Activated naive CD8-positive, alpha-beta T cell (primary cell): ENCODE measurements at regions not wholly inside any gene's neighbourhood (a gene's known extent, or its start where the extent isn't known, plus 50 kb on each side); places are given as distances from the start of the nearest gene placed in this dataset.
A peak's percentile ranks its signal among the peaks of the same experiment; 100 is the strongest.
"Not testable (repeated sequence)": the region's sequence is repeated elsewhere in the genome, so short reads cannot be mapped to it uniquely, and the experiment has no call there.

Experiments
- H3K27ac Mint-ChIP-seq: one replicate; pipeline ENCODE4 v1.8.0; 2021; ENCODE audit warnings: mixed read lengths
- H3K27me3 Mint-ChIP-seq: one replicate; pipeline ENCODE4 v1.8.0; 2021; ENCODE audit warnings: mixed read lengths
- H3K36me3 Mint-ChIP-seq: one replicate; pipeline ENCODE4 v1.8.0; 2021; ENCODE audit warnings: mixed read lengths
- H3K4me1 Mint-ChIP-seq: one replicate; pipeline ENCODE4 v1.8.0; 2021; ENCODE audit warnings: low read depth, mixed read lengths
- H3K4me3 Mint-ChIP-seq: one replicate; pipeline ENCODE4 v1.8.0; 2021; ENCODE audit warnings: mild to moderate bottlenecking, mixed read lengths
- H3K9me3 Mint-ChIP-seq: one replicate; pipeline ENCODE4 v1.8.0; 2021; ENCODE audit warnings: low read depth, mixed read lengths

DNA sequence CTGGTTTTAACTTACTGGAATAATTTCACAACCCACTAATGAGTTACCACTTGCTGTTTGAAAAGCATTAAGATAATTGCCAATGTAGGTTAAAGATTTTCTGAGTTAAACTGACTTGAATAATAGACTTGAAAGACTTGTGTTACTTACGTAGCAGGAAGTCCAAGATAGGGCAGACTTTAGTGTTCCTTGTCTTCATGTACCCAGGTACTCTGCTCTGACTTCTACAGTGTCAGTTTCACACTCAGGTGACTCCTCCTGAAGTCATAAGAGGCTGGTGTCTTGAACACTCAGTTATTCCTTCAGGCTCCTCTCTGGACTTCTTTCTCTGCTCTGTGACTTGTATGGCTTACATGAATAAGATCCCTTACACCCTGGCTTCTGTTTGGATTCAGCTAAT is 76.3 kb upstream of the SGK1 start:
- no peaks in the 10 kb centered on the region for H3K27me3 Mint-ChIP-seq
- H3K9me3 Mint-ChIP-seq = no peaks in the 10 kb centered on the region
- no peaks in the 10 kb centered on the region for H3K36me3 Mint-ChIP-seq
- no peak overlapping the region for H3K27ac Mint-ChIP-seq
- peaks cover 13% of the 10 kb centered on the region for H3K4me1 Mint-ChIP-seq
- H3K4me3 Mint-ChIP-seq = no peak overlapping the region

DNA sequence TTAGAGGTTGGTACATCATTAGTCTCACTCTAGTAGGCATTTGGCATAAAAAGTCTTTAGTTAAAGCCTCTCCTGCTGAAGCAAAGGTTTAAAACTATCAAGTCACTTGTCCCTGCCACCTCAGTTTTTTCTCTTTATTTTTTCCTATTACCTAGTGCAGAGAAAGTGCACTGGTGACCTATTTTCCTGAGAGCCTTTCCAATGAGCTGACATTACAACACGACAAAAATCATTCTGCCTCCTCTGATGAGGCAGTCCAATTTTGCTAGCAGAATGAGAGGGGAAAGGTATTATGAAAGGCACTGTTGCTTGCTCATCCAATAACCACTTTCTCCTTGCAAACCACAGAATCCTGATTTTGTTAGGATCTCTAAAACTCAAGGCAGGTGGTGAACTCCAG is 73.3 kb upstream of the SGK1 start:
- no peaks in the 10 kb centered on the region for H3K27me3 Mint-ChIP-seq
- H3K9me3 Mint-ChIP-seq = no peaks in the 10 kb centered on the region
- peaks cover 8% of the 10 kb centered on the region for H3K4me1 Mint-ChIP-seq
- no peak overlapping the region for H3K27ac Mint-ChIP-seq
- H3K4me3 Mint-ChIP-seq = no peak overlapping the region
- H3K36me3 Mint-ChIP-seq = no peaks in the 10 kb centered on the region

DNA sequence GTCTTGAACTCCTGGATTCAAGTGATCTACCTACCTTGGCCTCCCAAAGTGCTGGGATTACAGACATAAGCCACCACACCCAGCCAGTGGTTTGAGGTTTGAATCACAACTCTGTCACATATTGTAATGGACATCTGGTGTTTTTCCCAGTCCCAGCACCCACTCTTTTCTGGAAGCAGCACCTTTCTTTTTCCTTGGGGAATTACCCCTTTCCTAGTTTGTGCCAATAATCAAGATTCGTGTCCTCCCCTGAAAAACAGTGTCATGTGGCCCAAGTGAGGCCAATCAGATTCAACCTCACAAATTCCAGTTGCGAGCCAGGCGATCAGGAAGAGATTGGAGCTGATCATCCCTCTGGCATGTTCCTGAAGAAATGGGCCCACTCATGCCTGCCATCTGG is 71.7 kb upstream of the SGK1 start:
- H3K4me3 Mint-ChIP-seq = no peak overlapping the region
- peaks cover 8% of the 10 kb centered on the region for H3K4me1 Mint-ChIP-seq
- H3K36me3 Mint-ChIP-seq = no peaks in the 10 kb centered on the region
- H3K9me3 Mint-ChIP-seq = no peaks in the 10 kb centered on the region
- H3K27ac Mint-ChIP-seq = no peak overlapping the region
- H3K27me3 Mint-ChIP-seq = no peaks in the 10 kb centered on the region

DNA sequence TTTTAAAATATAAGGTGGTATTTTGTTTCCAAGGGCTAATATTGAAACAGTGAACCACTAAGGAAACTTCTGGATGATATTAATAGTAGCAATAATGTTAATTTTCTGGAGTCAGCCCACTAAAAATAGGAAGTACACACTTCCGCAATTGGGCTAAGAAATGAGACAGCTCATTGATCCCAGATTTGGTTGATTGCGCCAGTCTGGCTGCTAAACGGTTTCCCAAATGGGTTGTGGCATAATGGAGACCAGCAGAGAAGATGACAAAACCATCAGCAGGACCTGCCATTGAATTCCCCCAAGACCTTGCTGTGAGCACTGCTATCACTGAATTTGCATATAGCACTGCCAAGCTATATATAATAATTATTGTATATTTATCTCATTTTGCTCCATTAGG is 71.2 kb upstream of the SGK1 start:
- H3K27me3 Mint-ChIP-seq = no peaks in the 10 kb centered on the region
- peaks cover 3% of the 10 kb centered on the region for H3K4me1 Mint-ChIP-seq
- no peaks in the 10 kb centered on the region for H3K36me3 Mint-ChIP-seq
- H3K27ac Mint-ChIP-seq = no peak overlapping the region
- no peaks in the 10 kb centered on the region for H3K9me3 Mint-ChIP-seq
- H3K4me3 Mint-ChIP-seq = no peak overlapping the region

DNA sequence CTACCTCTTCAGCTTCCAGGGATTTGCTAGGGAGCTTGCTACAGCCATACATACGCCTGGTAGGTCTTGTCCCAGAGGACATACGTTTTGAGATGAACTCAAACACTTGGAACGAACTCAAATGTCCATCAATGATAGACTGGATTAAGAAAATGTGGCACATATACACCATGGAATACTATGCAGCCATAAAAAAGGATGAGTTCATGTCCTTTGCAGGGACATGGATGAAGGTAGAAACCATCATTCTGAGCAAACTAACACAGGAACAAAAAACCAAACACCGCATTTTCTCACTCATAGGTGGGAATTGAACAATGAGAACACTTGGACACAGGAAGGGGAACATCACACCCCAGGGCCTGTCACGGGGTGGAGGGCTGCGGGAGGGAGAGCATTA is 68.6 kb upstream of the SGK1 start:
- H3K27me3 Mint-ChIP-seq, H3K36me3 Mint-ChIP-seq, H3K4me1 Mint-ChIP-seq, H3K9me3 Mint-ChIP-seq, H3K4me3 Mint-ChIP-seq, H3K27ac Mint-ChIP-seq: not testable (repeated sequence)

DNA sequence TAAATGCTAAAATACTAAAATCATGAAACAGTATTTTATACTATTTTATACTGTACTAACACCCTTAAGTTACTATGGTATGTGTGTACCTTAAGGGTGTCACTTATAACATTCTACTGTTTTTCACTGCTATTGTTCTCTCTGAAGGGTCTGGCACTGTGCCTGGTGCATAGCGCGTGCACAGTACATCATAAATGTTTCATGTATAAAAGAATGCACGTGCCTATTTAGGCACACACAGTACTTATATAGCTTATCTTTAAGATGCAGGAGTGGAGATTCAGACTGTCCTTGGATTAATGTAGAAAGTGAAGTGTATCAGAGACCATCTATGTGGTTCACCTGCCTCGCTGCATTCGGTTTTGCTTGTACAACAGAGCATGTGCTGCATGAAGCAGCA is 64.0 kb upstream of the SGK1 start:
- peaks cover under 1% of the 10 kb centered on the region for H3K36me3 Mint-ChIP-seq
- no peaks in the 10 kb centered on the region for H3K27me3 Mint-ChIP-seq
- H3K4me3 Mint-ChIP-seq = no peak overlapping the region
- no peak overlapping the region for H3K27ac Mint-ChIP-seq
- H3K9me3 Mint-ChIP-seq = no peaks in the 10 kb centered on the region
- H3K4me1 Mint-ChIP-seq = peaks cover 30% of the 10 kb centered on the region

DNA sequence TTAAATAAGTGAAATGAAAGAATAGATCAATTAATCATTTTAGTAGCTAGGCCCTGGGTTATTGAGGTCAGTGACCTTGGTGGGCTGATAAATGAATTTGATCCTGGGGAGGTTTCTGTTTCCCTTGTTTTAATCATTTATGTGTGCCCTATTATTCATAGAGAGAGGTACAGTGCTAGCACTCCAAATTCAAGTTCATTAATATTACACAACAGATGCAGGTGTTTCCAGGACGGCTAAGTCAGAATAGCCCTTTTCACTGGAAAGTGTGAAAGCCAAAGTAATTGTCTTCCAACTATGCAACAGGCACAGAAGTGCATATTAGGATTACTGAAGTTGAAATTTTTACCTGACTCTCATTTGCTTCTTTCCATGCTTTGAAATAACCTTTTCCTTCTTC is 61.7 kb upstream of the SGK1 start:
- no peaks in the 10 kb centered on the region for H3K27me3 Mint-ChIP-seq
- no peaks in the 10 kb centered on the region for H3K9me3 Mint-ChIP-seq
- peak overlapping the region; percentile 76 for H3K27ac Mint-ChIP-seq
- peaks cover 4% of the 10 kb centered on the region for H3K36me3 Mint-ChIP-seq
- peaks cover 36% of the 10 kb centered on the region for H3K4me1 Mint-ChIP-seq
- H3K4me3 Mint-ChIP-seq = peak overlapping the region; percentile 55

DNA sequence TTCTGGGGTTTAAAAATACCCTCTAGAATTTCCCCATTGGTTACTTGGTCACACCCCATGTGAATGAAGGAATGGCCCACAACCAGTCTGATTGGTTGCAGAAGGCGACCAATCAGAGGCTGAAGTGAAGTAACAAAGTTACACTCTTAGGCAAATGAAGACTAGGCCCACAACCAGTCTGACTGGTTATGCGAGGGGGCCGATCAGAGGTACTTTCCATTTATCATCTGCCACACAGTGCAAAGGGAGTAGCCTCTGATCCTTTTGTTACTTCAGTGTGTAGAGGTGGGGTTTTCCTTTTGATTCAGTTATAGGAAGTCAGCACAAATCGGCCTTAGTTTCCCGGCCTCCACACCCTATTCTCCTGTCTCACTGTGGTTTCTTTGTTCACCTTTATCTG is 61.2 kb upstream of the SGK1 start:
- peaks cover 4% of the 10 kb centered on the region for H3K36me3 Mint-ChIP-seq
- H3K9me3 Mint-ChIP-seq = no peaks in the 10 kb centered on the region
- no peaks in the 10 kb centered on the region for H3K27me3 Mint-ChIP-seq
- peak overlapping the region; percentile 67 for H3K27ac Mint-ChIP-seq
- peak overlapping the region; percentile 55 for H3K4me3 Mint-ChIP-seq
- H3K4me1 Mint-ChIP-seq = peaks cover 40% of the 10 kb centered on the region

DNA sequence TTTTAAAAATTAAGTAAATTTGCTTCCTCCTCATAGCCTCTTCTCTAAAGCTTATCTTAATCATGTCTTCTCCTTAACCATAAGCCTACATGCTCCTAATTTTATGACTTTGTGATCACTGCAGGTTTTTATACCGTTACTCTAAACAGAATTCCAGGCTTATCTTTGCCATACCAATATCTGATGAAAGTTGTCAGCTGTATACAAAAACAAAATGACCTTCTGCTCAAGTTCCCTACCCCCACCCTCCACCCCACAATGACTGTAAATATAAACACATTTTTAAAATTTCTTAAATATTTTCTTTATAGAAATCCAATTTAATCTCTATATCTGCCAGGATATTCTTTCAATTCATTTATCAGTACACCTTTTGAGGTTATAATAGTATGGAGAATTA is 60.5 kb upstream of the SGK1 start:
- Mint-ChIP-seq H3K27ac (no peak overlapping the region), H3K4me1 (peaks cover 45% of the 10 kb centered on the region), H3K36me3 (peaks cover 4% of the 10 kb centered on the region), H3K4me3 (no peak overlapping the region), H3K9me3 (no peaks in the 10 kb centered on the region), H3K27me3 (no peaks in the 10 kb centered on the region)

DNA sequence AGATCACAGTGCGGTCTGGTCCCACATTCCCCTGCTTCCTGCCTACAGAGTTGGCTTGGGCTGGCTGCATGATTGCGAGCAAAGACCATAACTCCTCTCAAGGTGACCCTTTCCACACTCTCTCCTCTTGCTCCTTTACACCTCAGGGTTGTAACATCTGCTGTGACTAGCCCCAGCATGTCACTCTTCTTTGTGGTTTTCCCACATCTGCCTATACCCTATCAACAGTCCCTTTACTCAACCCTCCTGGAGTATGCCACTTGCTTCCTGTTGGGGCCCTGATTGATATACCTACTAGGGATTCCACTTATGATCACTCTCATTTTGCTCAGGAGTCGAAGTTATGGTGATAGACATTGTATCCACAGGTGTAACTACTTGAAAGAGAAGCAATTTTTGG is 58.9 kb upstream of the SGK1 start:
- peaks cover 61% of the 10 kb centered on the region for H3K4me1 Mint-ChIP-seq
- H3K27me3 Mint-ChIP-seq = no peaks in the 10 kb centered on the region
- no peak overlapping the region for H3K27ac Mint-ChIP-seq
- H3K36me3 Mint-ChIP-seq = peaks cover 4% of the 10 kb centered on the region
- no peak overlapping the region for H3K4me3 Mint-ChIP-seq
- H3K9me3 Mint-ChIP-seq = no peaks in the 10 kb centered on the region

DNA sequence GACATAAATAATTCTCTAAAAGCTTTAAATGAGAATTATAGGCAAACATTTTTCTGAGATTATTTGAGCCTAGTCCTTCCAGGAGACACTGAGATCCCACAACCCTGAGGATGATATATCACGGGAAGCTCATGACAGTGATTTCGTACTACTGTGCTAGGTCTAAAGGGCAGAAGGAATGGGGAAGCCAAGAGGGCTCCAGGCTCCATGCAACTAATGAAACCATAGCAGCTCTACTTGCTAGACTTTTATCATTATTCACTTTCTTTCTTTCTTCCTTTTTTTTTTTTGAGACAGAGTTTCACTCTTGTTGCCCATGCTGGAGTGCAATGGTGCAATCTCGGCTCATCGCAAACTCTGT is 57.3 kb upstream of the SGK1 start:
- H3K4me1 Mint-ChIP-seq = peaks cover 56% of the 10 kb centered on the region
- no peaks in the 10 kb centered on the region for H3K9me3 Mint-ChIP-seq
- H3K4me3 Mint-ChIP-seq = no peak overlapping the region
- H3K27me3 Mint-ChIP-seq = no peaks in the 10 kb centered on the region
- no peak overlapping the region for H3K27ac Mint-ChIP-seq
- peaks cover 4% of the 10 kb centered on the region for H3K36me3 Mint-ChIP-seq

DNA sequence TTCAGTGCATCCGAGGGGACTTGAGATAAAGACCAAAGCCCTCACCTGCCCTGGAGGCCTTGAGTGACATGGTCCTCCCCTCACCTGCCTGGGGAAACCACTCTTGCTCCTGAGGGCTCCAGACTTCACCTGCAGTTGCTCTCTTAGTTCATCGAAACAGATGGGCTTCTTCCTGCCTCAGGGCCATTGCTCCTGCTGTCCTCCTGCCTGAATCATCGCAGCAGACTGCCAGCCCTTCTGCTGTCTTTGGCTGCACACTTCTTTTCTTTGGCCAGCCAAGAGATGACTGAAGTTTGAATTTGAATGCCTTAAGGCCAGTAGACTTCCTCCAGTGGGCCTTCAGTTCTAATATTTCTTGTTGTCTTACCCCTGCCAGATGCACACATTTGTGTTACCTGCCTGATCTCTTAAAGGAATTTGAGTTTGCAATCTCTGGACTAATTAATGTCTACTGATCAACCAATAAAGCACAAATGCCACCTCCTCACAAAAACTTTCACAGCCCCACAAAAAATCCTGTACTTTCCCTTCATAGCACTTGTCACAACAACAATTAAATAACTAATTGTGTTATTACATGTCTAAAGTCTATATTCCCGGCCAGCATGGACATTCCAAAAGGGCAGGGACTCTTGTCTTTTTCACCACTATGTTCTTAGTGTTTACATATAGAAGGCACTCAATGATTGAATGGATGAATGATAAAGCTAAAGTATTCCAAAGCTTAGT is 56.7 kb upstream of the SGK1 start:
- Mint-ChIP-seq H3K4me1 (peaks cover 52% of the 10 kb centered on the region), H3K9me3 (no peaks in the 10 kb centered on the region), H3K36me3 (peaks cover 4% of the 10 kb centered on the region), H3K4me3 (no peak overlapping the region), H3K27me3 (no peaks in the 10 kb centered on the region), H3K27ac (peak overlapping the region; percentile 41)

DNA sequence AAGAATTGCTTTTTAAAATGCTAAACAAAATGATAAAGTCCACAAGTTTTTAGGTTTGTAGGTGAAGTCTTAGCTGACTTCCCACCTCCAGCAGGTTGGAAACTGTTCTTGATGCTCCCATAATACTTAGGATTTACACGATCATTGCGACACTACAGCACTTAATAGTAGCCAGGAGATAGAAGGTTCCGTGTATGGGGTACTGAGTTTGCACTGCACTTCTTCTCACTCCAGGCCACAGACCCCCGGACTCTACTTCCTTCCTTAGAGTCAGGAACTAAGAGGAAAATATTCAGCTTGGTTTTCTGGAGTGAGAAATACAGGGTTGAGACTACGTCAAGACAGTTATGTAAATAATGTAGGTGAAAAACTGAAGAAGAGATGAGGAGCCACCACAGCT is 56.1 kb upstream of the SGK1 start:
- Mint-ChIP-seq H3K36me3 (peaks cover 4% of the 10 kb centered on the region), H3K27ac (no peak overlapping the region), H3K9me3 (no peaks in the 10 kb centered on the region), H3K4me1 (peaks cover 45% of the 10 kb centered on the region), H3K27me3 (no peaks in the 10 kb centered on the region), H3K4me3 (no peak overlapping the region)

DNA sequence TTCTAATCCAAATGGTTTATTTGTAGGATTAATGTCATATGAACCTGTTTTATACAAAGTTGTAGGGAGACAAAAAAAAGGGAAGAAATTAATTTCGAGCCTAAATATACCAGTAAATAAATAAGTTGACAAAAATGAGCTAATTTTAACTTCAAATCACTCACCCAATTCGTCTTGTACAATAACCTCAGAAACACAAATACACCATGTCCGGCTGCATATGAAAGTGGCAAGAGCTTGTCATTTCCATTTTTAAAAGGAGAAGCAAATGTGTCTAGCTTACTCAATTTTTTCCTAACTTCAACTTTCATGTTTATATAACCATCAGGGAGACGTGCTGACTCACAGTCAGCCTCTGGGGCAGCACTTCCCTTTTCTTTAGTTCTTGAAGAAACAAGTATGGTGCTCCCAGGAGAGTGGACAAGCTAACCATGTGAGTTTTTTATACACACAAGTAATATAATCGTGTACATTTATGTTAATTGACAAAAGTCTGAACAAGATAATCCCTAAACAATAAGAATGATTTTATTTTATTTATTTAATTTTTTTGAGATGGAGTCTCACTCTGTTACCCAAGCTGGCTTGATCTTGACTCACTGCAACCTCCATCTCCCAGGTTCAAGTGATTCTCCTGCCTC is 55.5 kb upstream of the SGK1 start:
- Mint-ChIP-seq H3K4me1 (peaks cover 41% of the 10 kb centered on the region), H3K9me3 (no peaks in the 10 kb centered on the region), H3K27me3 (no peaks in the 10 kb centered on the region), H3K4me3 (peak overlapping the region; percentile 1), H3K36me3 (peaks cover 4% of the 10 kb centered on the region), H3K27ac (peak overlapping the region; percentile 5)

DNA sequence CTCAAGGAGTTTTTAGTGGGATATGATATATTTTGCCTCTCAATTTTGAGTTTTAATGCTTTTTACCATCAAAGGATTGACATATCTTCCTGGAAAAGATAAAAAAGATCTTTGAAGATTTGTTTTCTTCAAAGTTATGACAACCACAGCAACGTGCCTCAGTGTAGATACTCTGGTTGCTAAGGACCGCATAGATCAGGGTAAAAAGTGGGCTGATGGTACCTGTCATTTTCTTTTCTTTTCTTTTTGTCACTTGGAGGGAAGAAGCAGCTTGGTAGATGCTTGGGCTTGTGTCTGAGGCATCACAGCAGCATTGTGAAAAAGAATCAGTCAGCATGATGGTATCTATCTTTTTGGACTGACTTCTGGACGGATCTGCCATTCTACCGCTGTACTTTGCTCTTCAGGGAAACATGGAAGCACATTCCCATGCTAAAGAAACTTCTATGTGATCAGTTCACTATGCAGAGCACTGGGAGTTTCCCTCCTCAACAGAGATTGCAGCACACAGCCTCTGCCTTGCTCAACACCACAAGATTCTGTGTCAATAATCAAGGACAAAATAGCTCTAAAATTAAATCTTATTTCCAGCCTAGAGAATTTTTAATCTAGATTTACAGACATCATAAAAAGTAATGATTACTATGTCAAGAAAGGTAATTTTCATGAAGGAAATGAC is 54.8 kb upstream of the SGK1 start:
- H3K4me3 Mint-ChIP-seq = peak overlapping the region; percentile 40
- H3K27me3 Mint-ChIP-seq = no peaks in the 10 kb centered on the region
- peaks cover 4% of the 10 kb centered on the region for H3K36me3 Mint-ChIP-seq
- no peaks in the 10 kb centered on the region for H3K9me3 Mint-ChIP-seq
- H3K27ac Mint-ChIP-seq = no peak overlapping the region
- peaks cover 39% of the 10 kb centered on the region for H3K4me1 Mint-ChIP-seq
